ENCODE measurements at regions not wholly inside any gene's neighbourhood (a gene's known extent, or its start where the extent isn't known, plus 50 kb on each side); places are given as distances from the start of the nearest gene placed in this dataset.

DNA sequence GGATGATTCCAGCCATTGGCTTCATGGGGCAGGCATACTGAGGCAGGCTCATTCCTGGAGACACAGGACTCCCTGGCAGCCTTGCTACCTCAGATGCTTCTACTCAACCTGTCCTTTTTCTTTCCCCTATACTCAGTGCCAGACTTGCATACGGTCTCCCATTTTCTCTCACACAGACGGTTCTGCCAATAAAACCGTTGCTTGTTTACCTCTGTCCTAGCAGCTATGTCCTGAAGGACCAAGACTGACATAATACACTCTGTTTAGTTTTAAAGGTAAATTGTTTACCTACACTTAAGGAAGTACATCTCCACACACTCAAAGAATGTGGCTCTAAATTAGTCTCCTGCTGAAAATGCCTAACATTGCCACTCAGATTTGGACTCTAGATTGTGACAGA lies 151.0 kb upstream of the RFX3 start:
- 80% methylated on average over 3 of the region's 3 CpGs for WGBS
- no peak for DNase-seq (ENCODE audit: low spot score in 2 of 2)
- H3K9me3 ChIP-seq, result no peaks in the 10 kb centered on the region

DNA sequence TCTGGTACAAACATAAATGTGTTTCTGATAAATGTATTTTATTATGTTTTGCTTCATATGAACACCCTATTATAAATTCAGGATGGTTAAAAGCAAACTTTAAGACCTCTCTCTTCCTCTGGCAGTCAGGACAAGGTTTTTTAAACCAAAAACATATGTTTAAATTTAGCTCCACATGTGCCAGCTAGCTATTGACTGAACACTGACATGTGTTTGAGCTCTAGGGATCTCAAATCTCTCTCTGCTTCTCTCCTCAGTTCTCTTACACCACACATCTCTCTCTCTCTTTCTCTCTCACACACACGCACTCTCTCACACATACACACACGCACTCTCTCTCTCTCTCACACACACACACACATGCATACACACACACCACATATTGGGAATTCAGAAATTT lies 150.1 kb upstream of the RFX3 start:
- H3K9me3 ChIP-seq, result no peaks in the 10 kb centered on the region
- H3K27ac ChIP-seq, result no peak overlapping the region
- H3K27me3 ChIP-seq, result no peaks in the 10 kb centered on the region
- no peak for TF ChIP-seq POLR2AphosphoS5 (IDR thresholded peaks at IDR 0.05)
- no peak for TF ChIP-seq EP300 (IDR thresholded peaks at IDR 0.05)
- TF ChIP-seq, protein P1, sequence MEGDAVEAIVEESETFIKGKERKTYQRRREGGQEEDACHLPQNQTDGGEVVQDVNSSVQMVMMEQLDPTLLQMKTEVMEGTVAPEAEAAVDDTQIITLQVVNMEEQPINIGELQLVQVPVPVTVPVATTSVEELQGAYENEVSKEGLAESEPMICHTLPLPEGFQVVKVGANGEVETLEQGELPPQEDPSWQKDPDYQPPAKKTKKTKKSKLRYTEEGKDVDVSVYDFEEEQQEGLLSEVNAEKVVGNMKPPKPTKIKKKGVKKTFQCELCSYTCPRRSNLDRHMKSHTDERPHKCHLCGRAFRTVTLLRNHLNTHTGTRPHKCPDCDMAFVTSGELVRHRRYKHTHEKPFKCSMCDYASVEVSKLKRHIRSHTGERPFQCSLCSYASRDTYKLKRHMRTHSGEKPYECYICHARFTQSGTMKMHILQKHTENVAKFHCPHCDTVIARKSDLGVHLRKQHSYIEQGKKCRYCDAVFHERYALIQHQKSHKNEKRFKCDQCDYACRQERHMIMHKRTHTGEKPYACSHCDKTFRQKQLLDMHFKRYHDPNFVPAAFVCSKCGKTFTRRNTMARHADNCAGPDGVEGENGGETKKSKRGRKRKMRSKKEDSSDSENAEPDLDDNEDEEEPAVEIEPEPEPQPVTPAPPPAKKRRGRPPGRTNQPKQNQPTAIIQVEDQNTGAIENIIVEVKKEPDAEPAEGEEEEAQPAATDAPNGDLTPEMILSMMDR (IDR thresholded peaks at IDR 0.05), result no peak
- TF ChIP-seq POLR2A (IDR thresholded peaks at IDR 0.05), result no peak
- H3K4me3 ChIP-seq, result no peak overlapping the region
- H3K4me1 ChIP-seq, result no peaks in the 10 kb centered on the region
- no peaks in the 10 kb centered on the region for H3K36me3 ChIP-seq
- 80% methylated on average over 1 of the region's 2 CpGs for WGBS
- DNase-seq (ENCODE audit: low spot score in 2 of 2), result no peak

More for the DNA sequence above, 151.0 kb upstream of the RFX3 start:
- Histone ChIP-seq H3K4me1 (no peaks in the 10 kb centered on the region), H3K27ac (no peak overlapping the region), H3K4me3 (no peak overlapping the region), H3K36me3 (no peaks in the 10 kb centered on the region), H3K27me3 (no peaks in the 10 kb centered on the region)
- TF ChIP-seq POLR2A (IDR thresholded peaks at IDR 0.05) (no peak), POLR2AphosphoS5 (IDR thresholded peaks at IDR 0.05) (no peak)
- TF ChIP-seq, protein P1 (IDR thresholded peaks at IDR 0.05), result no peak

DNA sequence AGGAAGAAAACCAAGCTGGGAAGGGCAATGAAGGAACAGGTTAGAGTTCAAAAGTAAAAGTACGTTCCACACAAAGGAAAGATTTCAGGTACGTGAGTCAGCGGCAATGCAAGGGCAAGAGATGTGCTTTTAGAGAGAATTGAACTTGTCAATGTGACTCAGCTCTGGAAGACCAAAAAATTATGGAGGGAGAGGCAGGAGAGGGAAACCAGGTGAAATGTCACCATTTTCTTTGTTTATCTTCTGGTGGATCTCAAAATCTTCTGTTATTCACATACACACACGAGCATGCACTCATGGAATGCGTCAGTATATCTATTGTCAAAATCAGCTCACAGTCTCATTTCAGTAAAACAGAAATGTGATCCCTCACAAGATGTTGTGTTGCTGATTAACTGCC lies 148.8 kb upstream of the RFX3 start:
- TF ChIP-seq EP300 (IDR thresholded peaks at IDR 0.05) (no peak), POLR2A (IDR thresholded peaks at IDR 0.05) (no peak), POLR2AphosphoS5 (IDR thresholded peaks at IDR 0.05) (no peak)
- TF ChIP-seq, protein P1 (IDR thresholded peaks at IDR 0.05), result no peak
- no peaks in the 10 kb centered on the region for H3K27me3 ChIP-seq
- H3K4me3 ChIP-seq, result no peak overlapping the region
- H3K27ac ChIP-seq, result no peak overlapping the region
- WGBS, result 84% methylated on average over 5 of the region's 5 CpGs
- H3K9me3 ChIP-seq, result no peaks in the 10 kb centered on the region
- no peaks in the 10 kb centered on the region for H3K4me1 ChIP-seq
- no peaks in the 10 kb centered on the region for H3K36me3 ChIP-seq
- DNase-seq (ENCODE audit: low spot score in 2 of 2), result no peak

DNA sequence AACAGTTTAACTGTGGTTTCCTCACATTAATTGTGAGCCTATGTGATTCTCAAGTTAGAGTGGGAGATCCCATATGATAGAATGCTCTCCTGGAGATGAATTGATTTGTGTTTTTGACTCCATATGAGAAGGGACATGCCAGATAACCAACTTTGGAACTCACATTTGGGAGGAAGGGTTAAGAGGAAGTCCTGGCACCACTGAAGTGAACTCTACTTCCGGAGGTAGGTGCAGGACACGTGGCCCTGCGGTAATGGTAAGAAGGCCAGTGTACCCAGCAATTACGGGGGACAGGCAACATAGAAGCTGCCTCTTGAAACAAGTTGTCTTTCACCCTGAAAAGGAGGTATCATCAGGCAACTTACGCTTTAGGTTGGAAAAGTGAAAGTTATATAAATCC lies 146.6 kb upstream of the RFX3 start:
- WGBS, result 95% methylated on average over 5 of the region's 5 CpGs

DNA sequence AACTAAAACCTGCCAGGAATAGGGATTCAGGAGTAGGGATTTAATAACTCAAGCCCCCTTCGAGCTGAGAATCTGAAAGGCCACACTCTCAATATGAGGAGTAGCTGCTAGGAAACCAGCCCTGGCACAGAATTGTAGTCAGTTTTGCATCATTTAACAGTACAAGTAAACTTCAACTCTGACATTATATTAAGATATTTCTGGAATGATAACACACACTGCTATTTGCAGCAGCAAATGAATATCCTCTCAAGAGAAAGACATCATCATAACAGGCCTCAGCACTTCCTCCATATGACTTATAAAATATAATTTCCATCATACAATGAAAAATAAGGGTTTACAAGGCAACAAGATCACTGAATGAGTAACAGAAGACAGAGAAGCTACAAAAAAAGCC lies 138.2 kb upstream of the RFX3 start:
- Histone ChIP-seq H3K4me1 (no peaks in the 10 kb centered on the region), H3K27me3 (no peaks in the 10 kb centered on the region), H3K4me3 (no peak overlapping the region), H3K27ac (no peak overlapping the region), H3K36me3 (no peaks in the 10 kb centered on the region), H3K9me3 (no peaks in the 10 kb centered on the region)
- no peak for TF ChIP-seq POLR2AphosphoS5 (IDR thresholded peaks at IDR 0.05)
- no peak for TF ChIP-seq EP300 (IDR thresholded peaks at IDR 0.05)
- TF ChIP-seq POLR2A (IDR thresholded peaks at IDR 0.05), result no peak
- TF ChIP-seq, protein P1 (IDR thresholded peaks at IDR 0.05), result no peak
- DNase-seq (ENCODE audit: low spot score in 2 of 2), result no peak
- WGBS, result 85% methylated on average over 1 of the region's 1 CpG

More for the DNA sequence above, 146.6 kb upstream of the RFX3 start:
- no peaks in the 10 kb centered on the region for H3K4me1 ChIP-seq
- H3K9me3 ChIP-seq, result no peaks in the 10 kb centered on the region
- H3K36me3 ChIP-seq, result no peaks in the 10 kb centered on the region
- TF ChIP-seq EP300 (IDR thresholded peaks at IDR 0.05), result no peak
- no peak for TF ChIP-seq POLR2A (IDR thresholded peaks at IDR 0.05)
- TF ChIP-seq, protein P1 (IDR thresholded peaks at IDR 0.05), result no peak
- no peak for TF ChIP-seq POLR2AphosphoS5 (IDR thresholded peaks at IDR 0.05)
- H3K27me3 ChIP-seq, result no peaks in the 10 kb centered on the region
- H3K27ac ChIP-seq, result no peak overlapping the region
- no peak for DNase-seq (ENCODE audit: low spot score in 2 of 2)
- H3K4me3 ChIP-seq, result no peak overlapping the region

Measured in suprapubic skin (tissue), 4 donors.